Astrocyte (in vitro differentiated cells and primary cell): ENCODE measurements at regions not wholly inside any gene's neighbourhood (a gene's known extent, or its start where the extent isn't known, plus 50 kb on each side); places are given as distances from the start of the nearest gene placed in this dataset.

Experiments used
- DNase-seq: peaks from one replicate; pipeline ENCODE4 v3.0.0-alpha.2; 2010; ENCODE audit warnings: low read depth
- FAIRE-seq: peaks from 2 replicates; lab custom pipeline; 2011; peaks lifted over from hg19 to GRCh38; lab: Jason Lieb, UNC
- H2AFZ ChIP-seq: 2 replicates; pipeline ENCODE4 v1.6.0; 2012; ENCODE audit warnings: low read depth, low read length, inconsistent platforms
- H3K27ac ChIP-seq: 2 replicates; pipeline ENCODE4 v1.5.1; 2011; ENCODE audit warnings: low read depth, low read length, inconsistent platforms
- H3K27me3 ChIP-seq: 2 replicates; pipeline ENCODE4 v1.6.0; 2011; ENCODE audit warnings: low read length, inconsistent platforms; ENCODE audit not compliant: insufficient read depth
- H3K36me3 ChIP-seq: 2 replicates; pipeline ENCODE4 v1.5.1; 2011; ENCODE audit warnings: low read length, inconsistent platforms; ENCODE audit not compliant: insufficient read depth
- H3K4me1 ChIP-seq: 2 replicates; pipeline ENCODE4 v1.5.1; 2011; ENCODE audit warnings: low read length, inconsistent platforms; ENCODE audit not compliant: insufficient read depth
- H3K4me2 ChIP-seq: 2 replicates; pipeline ENCODE4 v1.6.0; 2012; ENCODE audit warnings: low read length, inconsistent platforms
- H3K4me3 ChIP-seq: 2 replicates; pipeline ENCODE4 v1.5.1; 2011; ENCODE audit warnings: low read depth, mild to moderate bottlenecking, low read length, inconsistent platforms; ENCODE audit not compliant: insufficient read depth
- H3K79me2 ChIP-seq: 2 replicates; pipeline ENCODE4 v1.6.0; 2012; ENCODE audit warnings: mild to moderate bottlenecking, low read length, inconsistent platforms; ENCODE audit not compliant: insufficient read depth
- H3K9ac ChIP-seq: 2 replicates; pipeline ENCODE4 v1.6.0; 2012; ENCODE audit warnings: mild to moderate bottlenecking, low read length, inconsistent platforms
- H3K9me3 ChIP-seq: 2 replicates; pipeline ENCODE4 v1.5.1; 2012; ENCODE audit warnings: low read depth, mild to moderate bottlenecking, low read length, inconsistent platforms; ENCODE audit not compliant: insufficient read depth
- H4K20me1 ChIP-seq: 2 replicates; pipeline ENCODE4 v1.6.0; 2012; ENCODE audit warnings: low read length, inconsistent platforms; ENCODE audit not compliant: insufficient read depth
- H3K27ac Mint-ChIP-seq: one replicate; pipeline ENCODE4 v1.8.0; 2021; ENCODE audit warnings: mild to moderate bottlenecking, mixed read lengths; ENCODE audit not compliant: unreplicated experiment
- H3K27me3 Mint-ChIP-seq: one replicate; pipeline ENCODE4 v1.8.0; 2021; ENCODE audit warnings: low read depth, mixed read lengths; ENCODE audit not compliant: unreplicated experiment
- H3K36me3 Mint-ChIP-seq: one replicate; pipeline ENCODE4 v1.8.0; 2021; ENCODE audit warnings: low read depth, mixed read lengths; ENCODE audit not compliant: unreplicated experiment
- H3K4me1 Mint-ChIP-seq: one replicate; pipeline ENCODE4 v1.8.0; 2021; ENCODE audit warnings: low read depth, mixed read lengths; ENCODE audit not compliant: unreplicated experiment
- H3K4me3 Mint-ChIP-seq: one replicate; pipeline ENCODE4 v1.8.0; 2021; ENCODE audit warnings: mild to moderate bottlenecking, moderate library complexity, mixed read lengths; ENCODE audit not compliant: unreplicated experiment
- H3K9me3 Mint-ChIP-seq: one replicate; pipeline ENCODE4 v1.8.0; 2021; ENCODE audit warnings: mild to moderate bottlenecking, mixed read lengths; ENCODE audit not compliant: unreplicated experiment
- CTCF ChIP-seq: IDR thresholded peaks from 2 replicates; pipeline ENCODE4 v1.5.1; 2011; ENCODE audit warnings: low read depth, mild to moderate bottlenecking, inconsistent platforms, low read length, moderate library complexity; ENCODE audit not compliant: insufficient read depth
- EZH2 ChIP-seq: IDR thresholded peaks from 2 replicates; pipeline ENCODE4 v1.6.1; 2012; ENCODE audit warnings: mild to moderate bottlenecking, low read length, inconsistent platforms; ENCODE audit not compliant: insufficient read depth

- Histone ChIP-seq H3K36me3 (no peaks in the 10 kb centered on the region), H3K4me1 (no peaks in the 10 kb centered on the region), H3K79me2 (no peaks in the 10 kb centered on the region), H2AFZ (no peak overlapping the region), H4K20me1 (no peaks in the 10 kb centered on the region), H3K27ac (no peak overlapping the region), H3K4me3 (no peak overlapping the region), H3K9ac (no peak overlapping the region), H3K4me2 (no peak overlapping the region), H3K27me3 (no peaks in the 10 kb centered on the region), H3K9me3 (no peaks in the 10 kb centered on the region)
- Mint-ChIP-seq H3K27ac (no peak overlapping the region), H3K4me3 (no peak overlapping the region), H3K4me1 (no peaks in the 10 kb centered on the region), H3K36me3 (no peaks in the 10 kb centered on the region), H3K9me3 (peaks cover 3% of the 10 kb centered on the region), H3K27me3 (no peaks in the 10 kb centered on the region)
- FAIRE-seq (no peak), DNase-seq (no peak)
- TF ChIP-seq EZH2 (no peak), CTCF (no peak)
These were observed 591.7 kb upstream of the NRSN1 start for GRCh38 chr6:23534351-23534750.

- FAIRE-seq (no peak), DNase-seq (no peak)
- H3K4me3 Mint-ChIP-seq: no peak overlapping the region
These were observed 590.9 kb upstream of the NRSN1 start for GRCh38 chr6:23535101-23535500.

More at GRCh38 chr6:23535101-23535500, 590.9 kb upstream of the NRSN1 start:
- Histone ChIP-seq H3K9me3 (no peaks in the 10 kb centered on the region), H3K27ac (no peak overlapping the region), H3K9ac (no peak overlapping the region), H3K27me3 (no peaks in the 10 kb centered on the region), H3K79me2 (no peaks in the 10 kb centered on the region), H3K36me3 (no peaks in the 10 kb centered on the region), H2AFZ (no peak overlapping the region), H3K4me3 (no peak overlapping the region), H4K20me1 (no peaks in the 10 kb centered on the region), H3K4me1 (no peaks in the 10 kb centered on the region), H3K4me2 (no peak overlapping the region)
- Mint-ChIP-seq H3K4me1 (no peaks in the 10 kb centered on the region), H3K27ac (no peak overlapping the region), H3K36me3 (no peaks in the 10 kb centered on the region), H3K27me3 (no peaks in the 10 kb centered on the region), H3K9me3 (peaks cover 3% of the 10 kb centered on the region)
- TF ChIP-seq CTCF (no peak), EZH2 (no peak)
